Trophoblast cell (in vitro differentiated cells and primary cell): ENCODE measurements at regions not wholly inside any gene's neighbourhood (a gene's known extent, or its start where the extent isn't known, plus 50 kb on each side); places are given as distances from the start of the nearest gene placed in this dataset.

Experiments
- DNase-seq, 2 donors: peaks; one replicate each; pipeline ENCODE4 v3.0.0-alpha.2; 2016
- H2AFZ ChIP-seq: 2 replicates; pipeline ENCODE4 v1.6.1; 2013; ENCODE audit warnings: low read length, moderate library complexity, mild to moderate bottlenecking; ENCODE audit not compliant: insufficient read depth, poor library complexity
- H2AK5ac ChIP-seq: 2 replicates; pipeline ENCODE4 v1.6.1; 2013; ENCODE audit warnings: mild to moderate bottlenecking, low read length
- H2BK120ac ChIP-seq: 2 replicates; pipeline ENCODE4 v1.6.1; 2013; ENCODE audit warnings: low read length, mild to moderate bottlenecking, moderate library complexity; ENCODE audit not compliant: insufficient read depth, poor library complexity
- H2BK12ac ChIP-seq: 2 replicates; pipeline ENCODE4 v1.6.1; 2013; ENCODE audit warnings: mild to moderate bottlenecking, low read length, moderate library complexity
- H2BK5ac ChIP-seq: 2 replicates; pipeline ENCODE4 v1.6.1; 2013; ENCODE audit warnings: low read length, low read depth, moderate library complexity, mild to moderate bottlenecking; ENCODE audit not compliant: poor library complexity
- H3K14ac ChIP-seq: 2 replicates; pipeline ENCODE4 v1.6.1; 2013; ENCODE audit warnings: mild to moderate bottlenecking, low read length
- H3K18ac ChIP-seq: 2 replicates; pipeline ENCODE4 v1.6.1; 2013; ENCODE audit warnings: mild to moderate bottlenecking, low read length
- H3K23ac ChIP-seq: 2 replicates; pipeline ENCODE4 v1.6.1; 2013; ENCODE audit warnings: low read length
- H3K27ac ChIP-seq: 2 replicates; pipeline ENCODE4 v1.5.1; 2013; ENCODE audit warnings: low read depth, mild to moderate bottlenecking, inconsistent platforms, low read length, moderate library complexity
- H3K27me3 ChIP-seq: 2 replicates; pipeline ENCODE4 v1.6.1; 2013; ENCODE audit warnings: inconsistent platforms, mild to moderate bottlenecking, low read length, moderate library complexity; ENCODE audit not compliant: insufficient read depth
- H3K36me3 ChIP-seq, 2 experiments: 1 replicate in 1 of 2; 2 replicates in 1 of 2; pipeline ENCODE4 v1.6.1; 2013; ENCODE audit warnings: low read length in 2 of 2, mild to moderate bottlenecking in 2 of 2, moderate library complexity in 1 of 2; ENCODE audit not compliant: insufficient read depth in 2 of 2, control insufficient read depth in 1 of 2
- H3K4ac ChIP-seq: 2 replicates; pipeline ENCODE4 v1.6.1; 2013; ENCODE audit warnings: low read depth, mild to moderate bottlenecking, low read length, moderate library complexity
- H3K4me1 ChIP-seq, 2 experiments: 1 replicate in 1 of 2; 2 replicates in 1 of 2; pipeline ENCODE4 v1.6.1; 2013; ENCODE audit warnings: low read length in 2 of 2, mild to moderate bottlenecking in 2 of 2, moderate library complexity in 1 of 2; ENCODE audit not compliant: insufficient read depth in 2 of 2, control insufficient read depth in 1 of 2
- H3K4me2 ChIP-seq: 2 replicates; pipeline ENCODE4 v1.6.1; 2013; ENCODE audit warnings: inconsistent platforms, mild to moderate bottlenecking, low read length, moderate library complexity
- H3K4me3 ChIP-seq: 2 replicates; pipeline ENCODE4 v1.5.1; 2013; ENCODE audit warnings: mild to moderate bottlenecking, low read depth, low read length, inconsistent platforms
- H3K79me1 ChIP-seq: one replicate; pipeline ENCODE4 v1.6.1; 2013; ENCODE audit warnings: low read length
- H3K79me2 ChIP-seq: 2 replicates; pipeline ENCODE4 v1.6.1; 2013; ENCODE audit warnings: low read length, mild to moderate bottlenecking; ENCODE audit not compliant: control insufficient read depth, insufficient read depth, poor library complexity
- H3K9ac ChIP-seq: 2 replicates; pipeline ENCODE4 v1.6.1; 2013; ENCODE audit warnings: mild to moderate bottlenecking, low read length
- H3K9me3 ChIP-seq: 2 replicates; pipeline ENCODE4 v1.6.1; 2013; ENCODE audit warnings: low read depth, mild to moderate bottlenecking, control low read depth, inconsistent platforms, low read length; ENCODE audit not compliant: insufficient read depth
- H4K12ac ChIP-seq: 2 replicates; pipeline ENCODE4 v1.6.1; 2013; ENCODE audit warnings: low read depth, mild to moderate bottlenecking, low read length, moderate library complexity
- H4K8ac ChIP-seq: 2 replicates; pipeline ENCODE4 v1.6.1; 2013; ENCODE audit warnings: low read depth, mild to moderate bottlenecking, low read length, moderate library complexity
- H4K91ac ChIP-seq: one replicate; pipeline ENCODE4 v1.6.1; 2013; ENCODE audit warnings: low read depth, mild to moderate bottlenecking, low read length, moderate library complexity
- WGBS: extraction: QIAGEN DNeasy Blood & Tissue Kit; methylation state at CpG from one replicate; pipeline ENCODE4 v1.1.7; 2013; ENCODE audit warnings: missing lambda C conversion rate; ENCODE audit not compliant: insufficient read length, insufficient coverage; ENCODE audit errors: extremely low coverage; 5-methylcytosine and 5-hydroxymethylcytosine counted together

DNA sequence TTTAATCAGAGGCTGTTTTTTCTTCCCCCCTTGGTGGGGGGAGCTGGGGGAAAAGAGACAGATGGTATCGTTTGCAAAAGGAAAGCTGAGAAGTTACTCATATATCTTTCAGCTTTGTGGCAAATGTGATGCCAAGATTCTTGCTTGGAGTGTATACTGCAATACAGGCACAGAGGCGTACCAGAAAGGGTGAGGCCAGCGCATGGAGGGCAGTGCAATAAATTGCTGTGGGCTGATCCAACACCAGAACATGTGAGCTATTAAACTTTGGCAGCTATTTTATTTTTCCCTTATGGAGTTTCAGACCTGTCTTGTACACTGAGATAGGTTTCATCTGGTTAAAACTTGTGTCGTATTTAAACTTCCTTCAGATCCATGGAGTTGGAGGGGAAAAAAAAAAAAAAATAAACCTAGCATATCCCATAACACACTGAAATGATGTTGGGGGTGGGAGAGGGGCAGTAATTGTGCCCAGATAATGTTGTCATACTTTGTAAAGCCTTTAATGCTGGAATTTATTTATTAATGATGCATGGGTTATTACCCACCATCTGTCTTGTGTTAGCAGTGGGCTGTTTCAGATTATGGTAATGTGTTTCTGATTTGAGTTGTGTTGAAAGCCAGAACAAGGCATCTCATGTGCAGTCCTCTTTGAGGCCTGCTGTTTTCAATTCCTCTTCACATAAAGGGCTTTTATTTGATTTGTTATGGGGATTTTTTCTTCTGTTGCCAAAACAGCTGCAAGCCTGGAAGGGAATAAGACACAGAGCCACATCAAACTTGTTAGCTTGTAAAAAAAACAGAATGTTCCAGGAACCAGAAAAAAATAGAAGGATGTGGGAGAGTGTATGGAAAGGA, 891.3 kb downstream of the TLE1 start:
- Histone ChIP-seq H2AK5ac (no peak overlapping the region), H3K4me1 (no peaks in the 10 kb centered on the region), H4K8ac (no peak overlapping the region), H3K18ac (no peak overlapping the region), H4K12ac (no peak overlapping the region), H3K79me2 (no peaks in the 10 kb centered on the region), H3K9me3 (no peaks in the 10 kb centered on the region), H3K36me3 (no peaks in the 10 kb centered on the region), H3K9ac (no peak overlapping the region), H3K27me3 (no peaks in the 10 kb centered on the region), H3K14ac (no peak overlapping the region), H2BK5ac (no peak overlapping the region), H3K4me3 (no peak overlapping the region), H3K79me1 (no peaks in the 10 kb centered on the region), H3K4me2 (no peak overlapping the region), H2AFZ (no peak overlapping the region), H2BK120ac (no peak overlapping the region), H4K91ac (no peak overlapping the region), H3K27ac (no peak overlapping the region), H3K4ac (no peak overlapping the region), H2BK12ac (no peak overlapping the region), H3K23ac (no peak overlapping the region)
- no CpG with 5 or more reads among the region's 4 CpGs for WGBS
- no peak for DNase-seq

DNA sequence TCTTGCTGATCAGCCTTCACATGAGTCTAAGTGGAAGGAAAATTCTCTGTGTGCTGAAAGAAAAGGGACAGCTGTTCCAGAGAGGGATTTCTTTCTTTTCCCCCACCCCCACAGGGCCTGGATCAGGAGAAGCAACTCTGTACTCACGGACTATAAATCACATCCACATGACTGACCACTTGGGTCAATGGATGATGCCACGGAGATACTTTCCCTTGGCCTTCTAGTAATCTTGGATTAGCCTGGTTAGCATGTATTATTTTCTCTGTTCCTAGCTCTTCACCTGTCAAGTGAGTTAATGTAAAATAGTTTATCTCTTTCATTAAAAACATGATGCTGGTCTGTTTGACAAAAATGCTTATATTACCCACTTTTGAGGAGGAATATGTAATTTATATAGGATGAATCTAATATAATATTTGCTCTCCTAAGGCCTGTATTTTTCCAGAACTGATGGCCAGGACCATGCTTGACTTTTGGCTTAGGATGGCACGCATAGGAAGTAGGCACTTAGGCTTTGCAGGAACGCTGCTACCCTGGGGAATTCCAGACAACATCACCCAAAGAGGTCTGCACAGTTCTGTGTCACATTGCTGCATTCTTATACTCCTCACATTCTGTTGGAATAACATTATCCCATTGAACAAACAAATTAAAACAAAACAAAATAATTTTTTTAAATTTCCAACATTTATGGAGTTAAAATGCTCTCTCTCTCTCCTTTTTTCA, 892.1 kb downstream of the TLE1 start:
- H2BK120ac ChIP-seq: no peak overlapping the region
- no peaks in the 10 kb centered on the region for H3K79me2 ChIP-seq
- H4K91ac ChIP-seq: no peak overlapping the region
- no peak overlapping the region for H3K4ac ChIP-seq
- H3K27me3 ChIP-seq: no peaks in the 10 kb centered on the region
- DNase-seq: no peak
- no peak overlapping the region for H3K4me2 ChIP-seq
- no peaks in the 10 kb centered on the region for H3K79me1 ChIP-seq
- no peak overlapping the region for H3K23ac ChIP-seq
- H3K9me3 ChIP-seq: no peaks in the 10 kb centered on the region
- no peak overlapping the region for H3K9ac ChIP-seq
- WGBS: no CpG with 5 or more reads among the region's 4 CpGs
- H2BK12ac ChIP-seq: no peak overlapping the region
- H2AK5ac ChIP-seq: no peak overlapping the region
- H2BK5ac ChIP-seq: no peak overlapping the region
- H3K4me3 ChIP-seq: no peak overlapping the region
- H3K4me1 ChIP-seq: no peaks in the 10 kb centered on the region
- no peak overlapping the region for H3K27ac ChIP-seq
- no peak overlapping the region for H2AFZ ChIP-seq
- no peak overlapping the region for H4K12ac ChIP-seq
- H3K36me3 ChIP-seq: no peaks in the 10 kb centered on the region
- no peak overlapping the region for H3K14ac ChIP-seq
- no peak overlapping the region for H3K18ac ChIP-seq
- H4K8ac ChIP-seq: no peak overlapping the region

DNA sequence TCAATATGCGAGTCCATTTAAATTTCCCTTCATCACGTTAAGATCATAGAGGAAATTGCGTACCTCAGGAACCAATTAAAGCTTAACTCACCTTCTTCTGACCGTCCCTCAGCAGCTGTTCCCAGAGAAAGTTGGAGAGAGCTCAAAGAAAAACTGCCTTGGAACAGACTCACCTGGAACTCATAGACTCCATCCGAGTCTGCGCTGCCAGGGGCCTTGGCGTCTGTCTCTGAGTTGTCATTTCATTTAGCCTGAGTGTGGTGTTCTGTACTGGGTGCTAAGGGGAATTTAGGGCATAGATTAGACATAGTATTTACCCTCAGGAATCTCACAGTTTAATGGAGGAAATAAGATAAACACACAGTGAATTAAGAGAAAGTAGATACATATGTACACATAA, 892.7 kb downstream of the TLE1 start:
- no peak overlapping the region for H3K4me2 ChIP-seq
- H3K27ac ChIP-seq: no peak overlapping the region
- H3K79me2 ChIP-seq: no peaks in the 10 kb centered on the region
- no peak overlapping the region for H3K14ac ChIP-seq
- no CpG with 5 or more reads among the region's 7 CpGs for WGBS
- H3K4me3 ChIP-seq: no peak overlapping the region
- no peak overlapping the region for H2AK5ac ChIP-seq
- no peak overlapping the region for H2BK5ac ChIP-seq
- H4K8ac ChIP-seq: no peak overlapping the region
- no peak overlapping the region for H4K91ac ChIP-seq
- H3K9me3 ChIP-seq: no peaks in the 10 kb centered on the region
- no peak overlapping the region for H3K23ac ChIP-seq
- no peak overlapping the region for H2AFZ ChIP-seq
- H3K9ac ChIP-seq: no peak overlapping the region
- DNase-seq: no peak
- H3K27me3 ChIP-seq: no peaks in the 10 kb centered on the region
- H3K4ac ChIP-seq: no peak overlapping the region
- H3K4me1 ChIP-seq: no peaks in the 10 kb centered on the region
- no peak overlapping the region for H2BK120ac ChIP-seq
- no peak overlapping the region for H4K12ac ChIP-seq
- no peaks in the 10 kb centered on the region for H3K36me3 ChIP-seq
- H3K79me1 ChIP-seq: no peaks in the 10 kb centered on the region
- no peak overlapping the region for H2BK12ac ChIP-seq
- no peak overlapping the region for H3K18ac ChIP-seq

DNA sequence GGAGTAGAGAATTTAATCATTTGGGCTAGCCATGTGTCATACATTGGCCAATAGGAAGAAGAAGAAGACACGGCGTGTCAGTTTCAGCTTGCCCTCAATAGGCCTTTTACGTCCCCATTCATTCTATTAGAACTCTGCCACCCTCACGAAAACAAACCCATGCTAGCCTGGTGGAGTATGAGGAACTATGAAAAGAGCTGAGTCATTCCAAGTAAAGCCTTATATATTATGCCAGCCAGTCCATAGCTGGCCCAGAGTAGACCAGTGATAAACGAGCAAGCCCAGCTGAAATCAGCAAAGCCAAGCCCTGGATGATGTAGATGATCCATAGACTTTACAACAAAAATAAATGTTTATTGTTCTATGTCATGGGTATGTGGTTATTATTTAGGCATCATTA, 895.1 kb downstream of the TLE1 start:
- no peaks in the 10 kb centered on the region for H3K79me2 ChIP-seq
- H3K4ac ChIP-seq: no peak overlapping the region
- no peak overlapping the region for H4K12ac ChIP-seq
- H3K27me3 ChIP-seq: no peaks in the 10 kb centered on the region
- no peak overlapping the region for H3K27ac ChIP-seq
- no peak overlapping the region for H3K14ac ChIP-seq
- DNase-seq: no peak
- no peak overlapping the region for H2BK12ac ChIP-seq
- no peak overlapping the region for H3K4me3 ChIP-seq
- H3K36me3 ChIP-seq: no peaks in the 10 kb centered on the region
- no peak overlapping the region for H2AK5ac ChIP-seq
- no peak overlapping the region for H2AFZ ChIP-seq
- no peak overlapping the region for H3K23ac ChIP-seq
- H4K91ac ChIP-seq: no peak overlapping the region
- H2BK5ac ChIP-seq: no peak overlapping the region
- H3K9me3 ChIP-seq: no peaks in the 10 kb centered on the region
- no peaks in the 10 kb centered on the region for H3K4me1 ChIP-seq
- H3K18ac ChIP-seq: no peak overlapping the region
- no CpG with 5 or more reads among the region's 5 CpGs for WGBS
- H3K9ac ChIP-seq: no peak overlapping the region
- no peak overlapping the region for H3K4me2 ChIP-seq
- H2BK120ac ChIP-seq: no peak overlapping the region
- H4K8ac ChIP-seq: no peak overlapping the region
- H3K79me1 ChIP-seq: no peaks in the 10 kb centered on the region
